ENCODE measurements at regions not wholly inside any gene's neighbourhood (a gene's known extent, or its start where the extent isn't known, plus 50 kb on each side); places are given as distances from the start of the nearest gene placed in this dataset.

DNA sequence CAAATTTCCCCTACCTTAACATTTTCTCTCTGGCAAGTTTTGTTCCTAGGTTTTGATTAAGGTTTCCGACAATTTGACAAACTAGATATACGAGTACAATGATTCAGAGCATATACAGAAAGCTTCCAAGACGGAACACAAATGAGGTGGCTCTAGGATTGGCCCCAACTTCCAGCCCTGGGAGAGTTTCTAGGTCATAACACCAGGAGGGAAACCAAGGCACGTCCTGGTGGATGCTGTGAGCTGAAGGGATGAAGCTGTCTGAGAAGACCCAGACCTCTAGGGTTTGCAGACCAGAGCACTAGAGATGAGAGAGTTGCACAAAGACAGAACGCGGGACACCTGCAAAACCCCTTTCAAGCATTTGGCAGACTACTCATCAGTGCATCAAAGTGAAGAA is 51.5 kb upstream of the CAND1 start:
- TF ChIP-seq, protein P1, sequence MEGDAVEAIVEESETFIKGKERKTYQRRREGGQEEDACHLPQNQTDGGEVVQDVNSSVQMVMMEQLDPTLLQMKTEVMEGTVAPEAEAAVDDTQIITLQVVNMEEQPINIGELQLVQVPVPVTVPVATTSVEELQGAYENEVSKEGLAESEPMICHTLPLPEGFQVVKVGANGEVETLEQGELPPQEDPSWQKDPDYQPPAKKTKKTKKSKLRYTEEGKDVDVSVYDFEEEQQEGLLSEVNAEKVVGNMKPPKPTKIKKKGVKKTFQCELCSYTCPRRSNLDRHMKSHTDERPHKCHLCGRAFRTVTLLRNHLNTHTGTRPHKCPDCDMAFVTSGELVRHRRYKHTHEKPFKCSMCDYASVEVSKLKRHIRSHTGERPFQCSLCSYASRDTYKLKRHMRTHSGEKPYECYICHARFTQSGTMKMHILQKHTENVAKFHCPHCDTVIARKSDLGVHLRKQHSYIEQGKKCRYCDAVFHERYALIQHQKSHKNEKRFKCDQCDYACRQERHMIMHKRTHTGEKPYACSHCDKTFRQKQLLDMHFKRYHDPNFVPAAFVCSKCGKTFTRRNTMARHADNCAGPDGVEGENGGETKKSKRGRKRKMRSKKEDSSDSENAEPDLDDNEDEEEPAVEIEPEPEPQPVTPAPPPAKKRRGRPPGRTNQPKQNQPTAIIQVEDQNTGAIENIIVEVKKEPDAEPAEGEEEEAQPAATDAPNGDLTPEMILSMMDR (IDR thresholded peaks at IDR 0.05), result no peak
- no peak for TF ChIP-seq POLR2A (IDR thresholded peaks at IDR 0.05)

Data from testis (tissue), 2 donors.